Heart right ventricle (tissue), 16 donors: ENCODE measurements at regions not wholly inside any gene's neighbourhood (a gene's known extent, or its start where the extent isn't known, plus 50 kb on each side); places are given as distances from the start of the nearest gene placed in this dataset.

Experiments used
- ATAC-seq, 8 donors: fragments of 200-7000 bp; cut with Tn5 transposase; one replicate each; pipeline ENCODE4 v1.9.1; 2020; ENCODE audit warnings: mild to moderate bottlenecking in 8 of 8, moderate library complexity in 8 of 8, moderate number of reproducible peaks in 1 of 8
- DNase-seq, 2 donors: peaks; one replicate each; pipeline ENCODE4 v3.0.0-alpha.2; 2020
- H3K27ac ChIP-seq, 10 donors: fragments of 200-600 bp; sonication (generic) in 2 of 10; one replicate each; pipeline versions ENCODE4 v1.5.0 to v1.8.0; 2020 to 2022; ENCODE audit warnings: mild to moderate bottlenecking in 3 of 10
- H3K27me3 ChIP-seq, 7 donors: fragments of 200-600 bp; one replicate each; pipeline ENCODE4 v1.8.0; 2021 to 2022; ENCODE audit warnings: mild to moderate bottlenecking in 2 of 7
- H3K36me3 ChIP-seq, 9 donors: fragments of 200-600 bp; sonication (generic) in 1 of 9; one replicate each; pipeline versions ENCODE4 v1.5.0 to v1.8.0; 2020 to 2022; ENCODE audit warnings: mild to moderate bottlenecking in 2 of 9
- H3K4me1 ChIP-seq, 9 donors: fragments of 200-600 bp; sonication (generic) in 1 of 9; one replicate each; pipeline versions ENCODE4 v1.5.0 to v1.8.0; 2020 to 2022; ENCODE audit warnings: mild to moderate bottlenecking in 4 of 9
- H3K4me3 ChIP-seq, 10 donors: fragments of 200-600 bp; sonication (generic) in 2 of 10; one replicate each; pipeline versions ENCODE4 v1.5.0 to v1.8.0; 2020 to 2022; ENCODE audit warnings: mild to moderate bottlenecking in 7 of 10, moderate library complexity in 2 of 10
- H3K9me3 ChIP-seq, 11 donors: fragments of 200-600 bp in 10 of 11; sonication (generic) in 2 of 11; one replicate each; pipeline versions ENCODE4 v1.5.0 to v1.8.0; 2013 to 2022; ENCODE audit warnings: mild to moderate bottlenecking in 2 of 11, control low read depth in 1 of 11, moderate library complexity in 1 of 11
- CTCF ChIP-seq, 9 donors: fragments of 200-600 bp; sonication (generic) in 2 of 9; IDR thresholded peaks; one replicate each; pipeline versions ENCODE4 v1.5.0 to v1.8.0; 2021 to 2022; ENCODE audit warnings: antibody characterized with exemption in 9 of 9, mild to moderate bottlenecking in 5 of 9, moderate library complexity in 1 of 9
- WGBS, 2 donors: extraction: QIAGEN DNeasy Blood & Tissue Kit; methylation state at CpG; one replicate each; pipeline ENCODE4 v1.1.7; 2013; ENCODE audit warnings: inconsistent platforms in 1 of 2; 5-methylcytosine and 5-hydroxymethylcytosine counted together
- intact Hi-C, 10 donors: fragments of 100-400 bp; cut with DNase I; formaldehyde crosslinking; loops; one replicate each; pipeline versions ENCODE4 v1.11.1 to v1.14.2; 2022
- donor health status: Arrhythmogenic right ventricular cardiomyopathy.
- donor health status: ischemic (EF 13 %, LVEDD 7.1; RV severe dilation, severe dysfunction).
- donor health status: healthy with polysubstance abuse.
- donor health status: DM: no; HTN: yes; CAD: no.
- donor health status: DM: no; HTN: no; CAD: no.
- donor health status: ischemic (EF 25% LVEDD 6.9; RV normal size, moderate dysfunction).
- donor health status: ischemic (EF 25% LVEDD 5.7; RV mildly dilated, moderate dysfunction).
- donor health status: healthy.
- donor health status: DM: yes; HTN: yes; CAD: no.
- donor health status: Ischemic cardiomyopathy.
- donor health status: ischemic (EF 35%, LVEDD 5.7; RV mildly dilated, moderate dysfunction).
- donor health status: nonischemic (EF 11% LVEDD 7.7; RV severe dilation, severe dysfunction).
- donor health status: DM: yes; HTN: yes; CAD: no.
- donor health status: PGD.
- donor health status: ischemic (EF 29% LVEDD 5.4; RV normal size, mild dysfunction).
- donor health status: nonischemic (EF 23%, LVEDD 6.1; RV moderate dilation, normal function).

GRCh38 chr3:109933576-109933975 lies 596.2 kb upstream of the DPPA4 start:
- Histone ChIP-seq H3K4me1 (no peaks in the 10 kb centered on the region), H3K9me3 (no peaks in the 10 kb centered on the region), H3K27ac (no peak overlapping the region), H3K27me3 (no peaks in the 10 kb centered on the region), H3K36me3 (no peaks in the 10 kb centered on the region), H3K4me3 (no peak overlapping the region)
- DNase-seq (no peak), ATAC-seq (no peak)
- 52 to 71% methylated on average over 1 of the region's 1 CpG for WGBS, 2 donors
- intact Hi-C loops = no loop called here
- TF ChIP-seq CTCF (IDR thresholded peaks at IDR 0.05) = no peak

GRCh38 chr3:109939817-109940216 lies 602.5 kb upstream of the DPPA4 start:
- H3K36me3 ChIP-seq = no peaks in the 10 kb centered on the region
- TF ChIP-seq CTCF (IDR thresholded peaks at IDR 0.05) = no peak
- ATAC-seq (no peak), DNase-seq (no peak)
- whole genome bisulfite sequencing, 2 donors = 0 to 39% methylated on average over 1 of the region's 1 CpG
- no peak overlapping the region for H3K4me3 ChIP-seq
- peaks cover 0 to 3% (median 0%) of the 10 kb centered on the region in 11 donors for H3K9me3 ChIP-seq
- no peak overlapping the region for H3K27ac ChIP-seq
- H3K27me3 ChIP-seq = no peaks in the 10 kb centered on the region
- intact Hi-C loops = no loop called here
- H3K4me1 ChIP-seq = no peaks in the 10 kb centered on the region

DNA sequence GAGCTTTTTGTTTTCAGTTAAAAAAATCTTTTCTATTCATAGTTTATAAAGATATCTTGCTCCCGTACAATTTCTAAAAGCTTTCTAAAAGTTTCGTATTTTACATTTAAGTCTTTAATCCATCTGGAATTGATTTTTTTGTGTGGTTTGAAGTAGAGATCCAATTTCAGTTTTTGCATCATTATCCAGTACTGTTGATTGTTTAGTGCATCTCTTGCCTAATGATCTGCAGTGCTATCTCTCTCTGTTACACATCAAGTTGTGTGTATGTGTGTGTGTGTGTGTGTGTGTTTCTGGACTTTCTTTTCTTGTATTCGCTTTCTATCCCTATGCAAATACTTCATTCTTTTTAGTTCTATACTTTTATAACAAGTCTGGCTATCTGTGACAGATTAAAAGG lies 605.8 kb upstream of the DPPA4 start:
- Histone ChIP-seq H3K36me3 (no peaks in the 10 kb centered on the region), H3K4me1 (no peaks in the 10 kb centered on the region), H3K4me3 (no peak overlapping the region), H3K27ac (no peak overlapping the region), H3K9me3 (peaks cover 0 to 3% (median 0%) of the 10 kb centered on the region in 11 donors), H3K27me3 (no peaks in the 10 kb centered on the region)
- intact Hi-C loops = no loop called here
- 84% methylated on average over 3 of the region's 3 CpGs for WGBS, 2 donors
- no peak for DNase-seq
- ATAC-seq = no peak
- TF ChIP-seq CTCF (IDR thresholded peaks at IDR 0.05) = no peak

GRCh38 chr3:109944836-109945235 lies 607.5 kb upstream of the DPPA4 start:
- Histone ChIP-seq H3K4me1 (no peaks in the 10 kb centered on the region), H3K27ac (no peak overlapping the region), H3K36me3 (no peaks in the 10 kb centered on the region), H3K4me3 (no peak overlapping the region), H3K27me3 (no peaks in the 10 kb centered on the region), H3K9me3 (peaks cover 0 to 3% (median 0%) of the 10 kb centered on the region in 11 donors)
- WGBS, 2 donors = 68 to 78% methylated on average over 5 of the region's 5 CpGs
- no peak for ATAC-seq
- no peak for DNase-seq
- TF ChIP-seq CTCF (IDR thresholded peaks at IDR 0.05) = no peak
- intact Hi-C loops = no loop called here
